SK-MEL-5 (cell line): ENCODE measurements at regions not wholly inside any gene's neighbourhood (a gene's known extent, or its start where the extent isn't known, plus 50 kb on each side); places are given as distances from the start of the nearest gene placed in this dataset.

Source experiments
- DNase-seq: peaks from one replicate; pipeline ENCODE4 v3.0.0-alpha.2; 2016; ENCODE audit warnings: low read depth, low spot score
- in situ Hi-C: cut with HindIII; loops from 2 replicates; pipeline ENCODE4 v1.10.0; 2016; ENCODE audit warnings: low sequenced_read_pairs, high pct_unique_total_duplicates, low pct_unique_long_range_greater_than_20kb

- in situ Hi-C loops: no loop called here
- no peak for DNase-seq
These were observed 63.0 kb downstream of the INSIG1 start for GRCh38 chr7:155360495-155361345.

- in situ Hi-C loops: no loop called here
These were observed 63.6 kb downstream of the INSIG1 start for GRCh38 chr7:155361346-155361680.

GRCh38 chr7:155361947-155362346 lies 64.3 kb downstream of the INSIG1 start:
- in situ Hi-C loops: no loop called here

More at GRCh38 chr7:155361346-155361680, 63.6 kb downstream of the INSIG1 start:
- no peak for DNase-seq

GRCh38 chr7:155362380-155363145 lies 64.9 kb downstream of the INSIG1 start:
- in situ Hi-C loops: no loop called here
- DNase-seq: no peak

More at GRCh38 chr7:155361947-155362346, 64.3 kb downstream of the INSIG1 start:
- DNase-seq: no peak

- in situ Hi-C loops: no loop called here
- no peak for DNase-seq
These were observed 65.5 kb downstream of the INSIG1 start for GRCh38 chr7:155363146-155363539.

GRCh38 chr7:155363852-155364600 lies 66.3 kb downstream of the INSIG1 start:
- in situ Hi-C loops: no loop called here
- DNase-seq: no peak

GRCh38 chr7:155365146-155365874 lies 67.6 kb downstream of the INSIG1 start:
- DNase-seq: no peak
- in situ Hi-C loops: no loop called here

GRCh38 chr7:155368894-155369600 lies 71.4 kb downstream of the INSIG1 start:
- in situ Hi-C loops: no loop called here
- no peak for DNase-seq

DNA sequence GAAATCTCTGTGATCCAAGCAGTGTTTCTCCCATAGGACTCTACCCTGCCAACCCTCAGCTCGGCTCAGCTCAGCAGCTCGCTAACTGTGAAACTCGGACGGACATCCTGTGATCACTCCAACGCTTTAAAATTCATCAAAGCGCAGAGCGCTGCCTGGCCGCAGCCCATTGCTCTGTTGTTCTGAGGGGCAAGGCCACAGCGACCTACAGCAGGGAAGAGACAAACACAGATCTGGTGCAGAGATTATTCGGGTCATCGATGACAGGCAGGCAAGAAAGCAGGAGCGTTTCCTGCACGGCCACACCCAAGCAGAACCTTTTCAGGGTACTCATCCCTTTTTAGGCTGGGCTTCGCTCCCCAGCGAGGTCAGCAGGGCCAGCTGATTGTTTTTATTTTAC lies 72.1 kb downstream of the INSIG1 start:
- in situ Hi-C loops: no loop called here
- no peak for DNase-seq

DNA sequence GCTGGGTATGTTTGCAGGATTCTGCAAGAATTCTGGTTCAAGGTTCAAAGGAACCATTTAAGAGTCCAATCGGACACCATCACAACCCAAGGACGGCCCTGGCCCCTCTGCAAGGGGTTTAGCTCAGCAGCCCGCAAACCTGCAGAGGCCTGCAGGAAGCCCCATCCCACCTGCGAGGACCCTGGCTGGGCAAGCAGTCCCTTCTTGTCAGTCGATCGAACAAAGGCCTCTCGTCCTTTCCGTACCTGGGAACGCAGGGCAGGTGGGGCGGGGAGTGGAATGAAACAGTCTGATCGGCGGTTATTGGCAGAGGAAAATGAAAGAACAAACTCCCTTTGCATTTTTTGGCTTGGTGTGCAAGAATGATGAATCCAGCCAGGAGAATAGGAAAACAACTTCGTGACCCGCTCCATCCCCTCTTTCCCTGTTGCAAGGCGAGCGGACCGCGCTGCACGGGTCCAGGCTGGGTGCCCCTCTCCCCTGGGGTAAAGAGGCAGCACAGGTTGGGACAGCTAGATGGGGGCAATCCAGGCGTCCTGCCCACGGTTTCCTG lies 73.7 kb downstream of the INSIG1 start:
- DNase-seq: no peak
- in situ Hi-C loops: no loop called here

DNA sequence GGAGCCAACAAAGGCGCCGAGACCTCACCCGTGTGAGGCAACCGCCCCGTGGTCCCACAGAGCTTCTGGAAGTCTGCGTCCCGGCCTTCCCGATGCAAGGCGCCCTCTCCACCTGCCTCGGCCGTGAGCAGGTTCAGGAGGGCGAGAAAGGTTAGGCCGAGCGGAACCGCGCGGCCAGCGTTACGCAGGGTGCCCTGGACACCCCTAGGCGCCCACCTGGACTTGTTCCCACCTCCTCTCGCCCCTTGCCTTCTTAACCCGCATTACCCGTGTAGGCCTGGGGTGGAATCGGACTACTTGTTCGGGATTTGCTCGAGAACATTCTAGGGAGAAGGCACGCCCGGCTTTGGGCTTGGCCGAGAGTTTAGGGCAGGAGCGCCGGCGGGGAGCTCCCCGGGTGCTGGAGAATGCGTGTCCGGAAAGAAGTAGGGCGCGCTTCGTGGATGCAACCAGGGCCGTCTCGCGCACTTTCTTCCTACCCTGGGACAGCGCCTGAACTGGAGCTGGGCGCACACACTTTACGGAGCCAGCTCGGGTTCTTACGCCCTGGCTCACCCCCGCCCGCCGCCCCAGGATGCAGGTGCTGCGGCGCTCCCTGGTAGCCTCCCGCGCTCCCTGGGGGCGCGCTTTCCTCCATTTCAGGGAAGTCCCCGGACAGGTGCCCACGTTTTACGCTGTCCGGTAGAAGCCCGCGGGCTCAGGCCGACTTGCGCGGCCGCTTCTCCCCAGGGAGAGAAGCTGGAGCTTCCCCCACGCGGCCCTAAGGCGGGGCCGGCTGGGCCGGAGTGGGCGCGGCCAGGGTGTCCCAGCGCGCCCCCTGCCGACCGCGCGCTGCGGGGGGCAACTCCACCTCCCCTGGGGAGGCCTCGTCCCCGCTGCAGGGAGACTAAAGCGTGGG lies 74.5 kb downstream of the INSIG1 start:
- in situ Hi-C loops: no loop called here
- DNase-seq: no peak

DNA sequence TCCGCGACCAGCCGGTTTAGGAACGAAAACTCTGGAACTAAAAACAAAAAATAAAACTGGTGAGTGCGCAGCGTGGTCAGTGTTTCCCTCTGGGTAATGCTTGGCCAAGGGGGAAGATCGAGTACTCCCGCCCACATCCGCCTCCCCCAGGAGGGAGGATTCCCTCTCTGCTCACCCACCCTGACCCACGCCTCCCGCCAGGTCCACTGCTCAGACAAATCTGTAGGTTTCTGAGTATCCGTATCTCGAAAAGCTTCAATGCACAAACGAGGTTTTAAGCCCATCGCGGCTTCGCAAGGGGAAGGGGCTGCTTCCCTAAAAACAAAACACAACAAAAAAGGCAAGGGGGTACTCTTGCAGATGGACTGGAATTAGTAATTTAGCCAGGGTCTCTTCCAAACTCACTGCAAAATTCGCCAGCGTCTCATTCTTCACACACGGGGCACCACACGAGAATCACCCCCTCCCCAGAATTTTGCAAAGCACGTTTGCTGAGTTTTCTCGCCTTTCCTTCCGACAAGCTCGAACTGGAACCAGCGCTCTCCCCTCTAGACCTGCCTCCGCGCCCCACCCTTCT lies 75.2 kb downstream of the INSIG1 start:
- in situ Hi-C loops: no loop called here
- no peak for DNase-seq

DNA sequence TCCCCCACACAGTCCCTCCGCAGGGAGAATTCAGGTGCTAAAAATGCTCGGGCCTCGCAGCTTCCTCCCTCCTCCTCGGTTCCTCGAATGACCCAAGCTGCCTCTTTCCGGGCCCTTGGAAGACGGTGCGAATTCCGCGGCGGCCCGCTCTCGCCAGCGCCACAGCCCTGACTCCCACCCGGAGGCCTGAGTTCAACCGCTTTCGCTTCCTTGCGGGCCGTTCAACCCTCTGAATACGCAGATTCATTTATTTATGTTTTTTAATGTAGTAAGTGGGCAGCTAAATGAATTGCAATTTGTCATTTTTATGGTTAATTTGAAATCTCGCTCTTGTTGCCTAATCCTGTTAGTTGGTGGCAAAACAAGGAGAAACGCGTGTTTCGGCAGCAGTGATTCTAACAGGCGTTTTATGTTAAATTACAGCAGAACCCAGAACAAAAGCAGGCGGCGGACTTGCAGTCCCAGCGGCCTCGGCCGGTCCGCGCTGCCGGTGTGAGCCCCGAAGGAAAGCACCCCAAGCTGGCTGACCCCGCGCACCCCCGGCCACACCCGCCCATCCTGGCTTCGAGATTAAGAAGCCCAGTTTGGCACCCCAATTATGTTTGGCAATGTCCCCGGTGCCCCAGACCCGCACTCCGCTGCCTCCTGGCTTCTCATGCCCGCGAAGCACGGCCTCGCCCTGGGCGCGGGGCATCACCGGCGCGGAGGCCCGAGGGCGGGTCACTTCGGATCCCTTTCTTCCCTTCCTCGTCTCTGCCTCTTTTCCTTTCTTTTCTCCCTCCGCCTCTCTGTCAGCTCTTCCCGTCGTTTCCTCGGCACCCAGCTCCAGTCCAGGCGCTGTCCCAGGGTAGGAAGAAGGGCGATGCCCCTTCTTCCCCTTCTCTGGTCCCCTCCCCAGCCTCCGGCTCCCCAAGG lies 75.9 kb downstream of the INSIG1 start:
- DNase-seq: no peak
- in situ Hi-C loops: no loop called here

DNA sequence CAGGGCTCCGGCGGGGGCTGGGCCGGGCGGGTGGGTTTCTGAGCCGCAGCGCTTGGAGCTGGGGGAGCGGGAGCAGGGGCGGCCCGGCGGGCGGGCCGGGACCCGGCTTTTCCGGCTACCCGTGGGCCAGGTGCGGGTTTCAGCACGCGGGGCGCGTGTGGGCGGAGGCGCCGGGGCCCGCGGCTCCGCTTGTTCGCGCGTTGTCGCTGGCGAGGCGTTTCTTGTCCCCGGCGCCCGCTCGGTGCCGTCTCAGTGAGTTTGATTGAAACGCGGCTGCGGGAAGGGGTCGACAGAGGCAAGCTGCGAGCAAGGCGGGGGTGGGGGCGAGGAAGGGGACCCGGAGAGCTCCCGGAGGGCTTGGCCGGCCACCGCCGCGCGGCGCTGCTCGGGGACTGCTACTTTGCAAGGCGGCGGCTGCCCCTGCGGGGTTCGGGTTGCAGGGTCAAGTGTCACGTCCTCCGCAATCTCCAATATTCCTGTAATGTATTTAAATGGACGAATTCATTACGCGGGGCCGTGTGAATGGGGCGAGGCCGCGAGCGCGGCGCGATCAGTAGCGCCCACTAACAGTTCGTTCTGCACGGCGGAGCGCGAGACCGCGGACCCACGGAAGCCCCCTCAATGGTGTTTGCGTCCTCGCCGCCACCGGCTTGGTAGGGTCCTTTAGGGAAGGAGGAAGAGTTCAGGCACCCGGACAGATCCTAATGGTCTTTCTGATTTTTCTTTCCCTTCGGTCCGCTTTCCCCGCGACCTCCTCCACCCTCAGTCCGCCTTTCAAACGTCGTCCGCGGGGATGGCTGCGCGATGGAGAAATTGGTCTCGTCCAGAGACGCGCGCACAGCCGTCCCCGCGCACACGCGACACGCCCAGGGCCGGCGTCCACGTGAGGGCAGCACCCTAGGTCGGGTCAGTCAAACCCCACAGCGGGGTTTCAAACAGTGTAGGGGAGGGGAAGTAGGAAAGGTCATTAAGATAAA lies 76.9 kb downstream of the INSIG1 start:
- no peak for DNase-seq
- in situ Hi-C loops: no loop called here
